ENCODE measurements at regions not wholly inside any gene's neighbourhood (a gene's known extent, or its start where the extent isn't known, plus 50 kb on each side); places are given as distances from the start of the nearest gene placed in this dataset.

DNA sequence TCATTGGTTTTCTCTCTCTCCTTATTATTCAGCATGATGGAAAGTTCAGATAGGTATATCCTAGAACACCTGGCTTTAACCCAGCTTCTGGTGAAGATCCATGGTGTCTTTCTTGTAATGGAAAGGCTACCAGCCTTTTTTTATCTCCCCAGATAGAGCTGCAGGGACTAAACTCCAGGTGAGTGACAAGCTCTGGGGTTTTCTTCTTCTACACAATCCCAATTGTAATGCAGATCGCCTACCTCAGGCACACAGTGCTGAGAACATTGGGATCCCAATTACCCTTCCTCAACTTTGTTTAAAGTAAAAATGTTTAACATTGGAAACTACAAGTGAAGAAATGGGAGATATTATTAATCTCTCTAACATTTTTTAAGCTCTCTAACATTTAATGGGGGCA, 1851.7 kb downstream of the PCDH9 start:
- in situ Hi-C loops (cut with MboI) (no loop called here), intact Hi-C loops (cut with micrococcal nuclease; ENCODE audit: unreplicated experiment) (no loop called here)
- Histone ChIP-seq H4K20me1 (ENCODE audit: control insufficient read depth, insufficient read depth) (no peaks in the 10 kb centered on the region), H3K27me3 (replicated peaks in 1 of 2; ENCODE audit: control insufficient read depth in 2 of 2, insufficient read depth in 2 of 2, low read length in 1 of 2) (no peaks in the 10 kb centered on the region), H3K4me3 (no peak overlapping the region), H2AFZ (ENCODE audit: control insufficient read depth, low read depth, low read length) (no peak overlapping the region), H3K4me2 (ENCODE audit: control insufficient read depth, insufficient read depth) (no peak overlapping the region), H3K27ac (ENCODE audit: control insufficient read depth, insufficient read depth) (no peak overlapping the region), H3K79me2 (ENCODE audit: control insufficient read depth, insufficient read depth, low read length) (no peaks in the 10 kb centered on the region), H3K36me3 (ENCODE audit: control insufficient read depth in 2 of 2, insufficient read depth in 2 of 2, low read length in 1 of 2) (no peaks in the 10 kb centered on the region), H3K9ac (ENCODE audit: control insufficient read depth, insufficient read depth, low read length) (no peak overlapping the region), H3K9me3 (replicated peaks; ENCODE audit: control insufficient read depth, insufficient read depth, low read length) (no peaks in the 10 kb centered on the region; the same call in 2 of the 3 replicates), H3K4me1 (ENCODE audit: control insufficient read depth, insufficient read depth, low read length) (no peaks in the 10 kb centered on the region)
- BruUV-seq (replicated peaks) = no TSS peak
- 0% methylated on average over 1 of the region's 1 CpG for WGBS (ENCODE audit: insufficient coverage, insufficient replicate concordance, low lambda C conversion rate, missing lambda C conversion rate)
- FAIRE-seq (no peak), DNase-seq (ENCODE audit: low read depth, low spot score) (no peak), ATAC-seq (no peak)
- ChIA-PET POLR2A (no interaction called here), RAD21 (ENCODE audit: unreplicated experiment) (no interaction called here), SMC1A (ENCODE audit: uncharacterized antibody, unreplicated experiment) (no interaction called here), CTCF (no interaction called here)
- no peak for TF ChIP-seq TCF12 (IDR thresholded peaks at IDR 0.05; ENCODE audit: low read depth, low read length)
- TF ChIP-seq STAT1 (conservative IDR thresholded peaks at IDR 0.05) = no peak

DNA sequence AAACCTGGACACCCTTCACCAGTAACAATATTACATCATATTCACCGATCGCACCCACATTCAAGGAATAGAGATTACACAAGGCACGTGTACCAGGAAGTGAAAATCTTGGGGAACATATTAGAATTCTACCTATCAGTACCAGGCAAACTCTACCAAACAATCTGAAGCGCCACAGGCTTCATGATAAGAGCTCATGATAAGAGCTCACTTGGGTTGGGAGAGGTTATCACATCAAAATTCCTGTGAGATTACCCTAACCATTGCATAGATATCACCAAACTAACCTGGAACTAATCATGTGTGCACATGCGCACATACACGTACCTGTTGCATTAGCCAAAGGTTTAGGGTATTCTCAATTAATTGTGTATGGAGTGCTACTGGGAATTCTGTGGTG, 1861.3 kb downstream of the PCDH9 start:
- in situ Hi-C loops (cut with MboI) = no loop called here
- ChIA-PET RAD21 (ENCODE audit: unreplicated experiment) (no interaction called here), CTCF (no interaction called here), SMC1A (ENCODE audit: uncharacterized antibody, unreplicated experiment) (no interaction called here), POLR2A (no interaction called here)
- FAIRE-seq (no peak), DNase-seq (ENCODE audit: low read depth, low spot score) (no peak), ATAC-seq (no peak)
- no peaks in the 10 kb centered on the region for H3K27me3 ChIP-seq (replicated peaks in 1 of 2; ENCODE audit: control insufficient read depth in 2 of 2, insufficient read depth in 2 of 2, low read length in 1 of 2)
- H3K4me3 ChIP-seq = no peak overlapping the region
- TF ChIP-seq CHD2 (IDR thresholded peaks at IDR 0.05; ENCODE audit: borderline replicate concordance, low read depth, low read length) = no peak
- TF ChIP-seq TARDBP (IDR thresholded peaks at IDR 0.05; ENCODE audit: borderline replicate concordance) = no peak
- TF ChIP-seq SUPT20H (IDR thresholded peaks at IDR 0.05; ENCODE audit: borderline replicate concordance, control insufficient read depth, low read depth, low read length) = no peak
- no peak for TF ChIP-seq POLR2AphosphoS5 (IDR thresholded peaks at IDR 0.05; ENCODE audit: low read length)
- H3K9ac ChIP-seq (ENCODE audit: control insufficient read depth, insufficient read depth, low read length) = no peak overlapping the region
- no peaks in the 10 kb centered on the region for H3K4me1 ChIP-seq (ENCODE audit: control insufficient read depth, insufficient read depth, low read length)
- WGBS (ENCODE audit: insufficient coverage, insufficient replicate concordance, low lambda C conversion rate, missing lambda C conversion rate) = 56% methylated on average over 6 of the region's 6 CpGs
- no peak overlapping the region for H3K27ac ChIP-seq (ENCODE audit: control insufficient read depth, insufficient read depth)
- BruUV-seq (replicated peaks) = no TSS peak
- no peaks in the 10 kb centered on the region for H3K36me3 ChIP-seq (ENCODE audit: control insufficient read depth in 2 of 2, insufficient read depth in 2 of 2, low read length in 1 of 2)
- intact Hi-C loops (cut with micrococcal nuclease; ENCODE audit: unreplicated experiment) = no loop called here
- H3K4me2 ChIP-seq (ENCODE audit: control insufficient read depth, insufficient read depth) = no peak overlapping the region
- no peak overlapping the region for H2AFZ ChIP-seq (ENCODE audit: control insufficient read depth, low read depth, low read length)
- no peaks in the 10 kb centered on the region; the same call in 2 of the 3 replicates for H3K9me3 ChIP-seq (replicated peaks; ENCODE audit: control insufficient read depth, insufficient read depth, low read length)
- no peaks in the 10 kb centered on the region for H4K20me1 ChIP-seq (ENCODE audit: control insufficient read depth, insufficient read depth)
- no peaks in the 10 kb centered on the region for H3K79me2 ChIP-seq (ENCODE audit: control insufficient read depth, insufficient read depth, low read length)
